ENCODE measurements at regions not wholly inside any gene's neighbourhood (a gene's known extent, or its start where the extent isn't known, plus 50 kb on each side); places are given as distances from the start of the nearest gene placed in this dataset.
"Not testable (repeated sequence)": the region's sequence is repeated elsewhere in the genome, so short reads cannot be mapped to it uniquely, and the experiment has no call there.

GRCh38 chr9:11158676-11159075 is 545.9 kb upstream of the PTPRD start:
- FAIRE-seq, result no peak

GRCh38 chr9:11159318-11159862 is 546.6 kb upstream of the PTPRD start:
- no peak for FAIRE-seq

GRCh38 chr9:11163843-11164242 is 551.0 kb upstream of the PTPRD start:
- no peak for FAIRE-seq

GRCh38 chr9:11182001-11182400 is 569.2 kb upstream of the PTPRD start:
- no peak for FAIRE-seq

GRCh38 chr9:11190719-11191118 is 577.9 kb upstream of the PTPRD start:
- no peak for FAIRE-seq

- no peak for FAIRE-seq
These were observed 580.2 kb upstream of the PTPRD start for GRCh38 chr9:11192993-11193392.

- no peak for FAIRE-seq
These were observed 581.4 kb upstream of the PTPRD start for GRCh38 chr9:11194246-11194645.

GRCh38 chr9:11196840-11197365 is 584.1 kb upstream of the PTPRD start:
- not testable (repeated sequence) for FAIRE-seq

- FAIRE-seq, result no peak
These were observed 586.5 kb upstream of the PTPRD start for GRCh38 chr9:11199335-11199734.

- FAIRE-seq, result no peak
These were observed 591.7 kb upstream of the PTPRD start for GRCh38 chr9:11204521-11204920.

- no peak for FAIRE-seq
These were observed 594.1 kb upstream of the PTPRD start for GRCh38 chr9:11206925-11207324.

GRCh38 chr9:11233696-11234095 is 620.9 kb upstream of the PTPRD start:
- FAIRE-seq, result no peak

GRCh38 chr9:11235061-11235460 is 622.3 kb upstream of the PTPRD start:
- FAIRE-seq, result no peak

GRCh38 chr9:11241779-11242178 is 629.0 kb upstream of the PTPRD start:
- no peak for FAIRE-seq

GRCh38 chr9:11257992-11258391 is 645.2 kb upstream of the PTPRD start:
- no peak for FAIRE-seq

GRCh38 chr9:11269036-11269435 is 656.2 kb upstream of the PTPRD start:
- no peak for FAIRE-seq

GRCh38 chr9:11275158-11275695 is 662.4 kb upstream of the PTPRD start:
- FAIRE-seq, result no peak

- no peak for FAIRE-seq
These were observed 700.2 kb upstream of the PTPRD start for GRCh38 chr9:11312966-11313365.

- FAIRE-seq, result no peak
These were observed 706.1 kb upstream of the PTPRD start for GRCh38 chr9:11318946-11319345.

GRCh38 chr9:11319538-11319937 is 706.7 kb upstream of the PTPRD start:
- no peak for FAIRE-seq

GRCh38 chr9:11320989-11321388 is 708.2 kb upstream of the PTPRD start:
- no peak for FAIRE-seq

- no peak for FAIRE-seq
These were observed 710.7 kb upstream of the PTPRD start for GRCh38 chr9:11323457-11323856.

- FAIRE-seq, result no peak
These were observed 713.4 kb upstream of the PTPRD start for GRCh38 chr9:11326231-11326630.

GRCh38 chr9:11328326-11328725 is 715.5 kb upstream of the PTPRD start:
- FAIRE-seq, result no peak

- no peak for FAIRE-seq
These were observed 722.2 kb upstream of the PTPRD start for GRCh38 chr9:11335011-11335410.
